ENCODE measurements at regions not wholly inside any gene's neighbourhood (a gene's known extent, or its start where the extent isn't known, plus 50 kb on each side); places are given as distances from the start of the nearest gene placed in this dataset.

DNA sequence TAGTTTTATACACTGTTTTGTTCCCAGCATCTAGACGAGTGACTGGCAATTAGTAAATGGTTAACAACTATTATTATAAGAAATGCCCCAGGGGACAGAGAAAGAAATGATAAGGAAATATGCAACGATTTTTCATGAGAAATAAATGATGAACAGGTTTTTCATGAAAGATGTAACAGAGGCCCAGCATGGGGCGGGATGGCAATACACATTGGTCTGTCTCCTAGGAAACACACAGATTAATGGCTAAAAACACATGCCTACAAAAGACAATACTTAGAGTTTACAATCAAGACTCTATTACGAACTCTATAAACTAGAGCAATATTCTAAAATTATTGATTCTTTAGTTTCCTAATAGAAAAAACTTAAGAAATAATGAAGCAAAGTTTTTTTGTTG is 441.5 kb upstream of the CDH9 start:
- Histone ChIP-seq H3K4me1 (ENCODE audit: control insufficient read depth in 1 of 2, insufficient read depth in 2 of 2, low read depth in 1 of 2, low read length in 1 of 2) (no peaks in the 10 kb centered on the region), H4K20me1 (ENCODE audit: insufficient read depth) (no peaks in the 10 kb centered on the region), H3K4me3 (ENCODE audit: low read depth in 2 of 2, low read length in 1 of 2) (no peak overlapping the region), H3K36me3 (replicated peaks in 1 of 2; ENCODE audit: control insufficient read depth in 1 of 2, insufficient read depth in 2 of 2, low read length in 1 of 2) (peaks cover 0 to 13% of the 10 kb centered on the region in 2 experiments), H3K4me2 (no peak overlapping the region), H3K9me2 (no peaks in the 10 kb centered on the region), H3K27ac (ENCODE audit: low read depth in 2 of 2, low read length in 1 of 2) (no peak overlapping the region), H3K27me3 (ENCODE audit: insufficient read depth) (no peaks in the 10 kb centered on the region), H3K9ac (no peak overlapping the region), H3F3A (replicated peaks; ENCODE audit: insufficient read depth) (no peaks in the 10 kb centered on the region), H3K9me3 (peaks cover 2% of the 10 kb centered on the region; the same call in 1 of the 2 replicates), H2AFZ (ENCODE audit: low read depth) (no peak overlapping the region), H3K79me2 (ENCODE audit: insufficient read depth) (no peaks in the 10 kb centered on the region)
- ChIA-PET POLR2A (no interaction called here), CTCF (no interaction called here)
- TF ChIP-seq EZH2phosphoT487 (IDR thresholded peaks at IDR 0.05; ENCODE audit: borderline replicate concordance, low read depth) (no peak), GATA2 (CRISPR knock-in tag; IDR thresholded peaks at IDR 0.05) (no peak), IRF3 (IDR thresholded peaks at IDR 0.05; ENCODE audit: low read depth, low read length) (no peak), EP300 (IDR thresholded peaks at IDR 0.05; ENCODE audit: borderline replicate concordance in 1 of 2, low read depth in 1 of 2, low read length in 1 of 2) (no peak), FOSL2 (IDR thresholded peaks at IDR 0.05; ENCODE audit: borderline replicate concordance, low read depth) (no peak), RCOR1 (IDR thresholded peaks at IDR 0.05; ENCODE audit: low read length) (no peak), NFIC (IDR thresholded peaks at IDR 0.05; ENCODE audit: borderline replicate concordance) (no peak), ZBTB33 (IDR thresholded peaks at IDR 0.05; ENCODE audit: borderline replicate concordance, low read depth) (no peak), RAD21 (IDR thresholded peaks at IDR 0.05; ENCODE audit: low read length) (no peak), CHD2 (IDR thresholded peaks at IDR 0.05; ENCODE audit: low read length, partially characterized antibody) (no peak), ELF1 (IDR thresholded peaks at IDR 0.05) (no peak)
- TF ChIP-seq, protein P1, sequence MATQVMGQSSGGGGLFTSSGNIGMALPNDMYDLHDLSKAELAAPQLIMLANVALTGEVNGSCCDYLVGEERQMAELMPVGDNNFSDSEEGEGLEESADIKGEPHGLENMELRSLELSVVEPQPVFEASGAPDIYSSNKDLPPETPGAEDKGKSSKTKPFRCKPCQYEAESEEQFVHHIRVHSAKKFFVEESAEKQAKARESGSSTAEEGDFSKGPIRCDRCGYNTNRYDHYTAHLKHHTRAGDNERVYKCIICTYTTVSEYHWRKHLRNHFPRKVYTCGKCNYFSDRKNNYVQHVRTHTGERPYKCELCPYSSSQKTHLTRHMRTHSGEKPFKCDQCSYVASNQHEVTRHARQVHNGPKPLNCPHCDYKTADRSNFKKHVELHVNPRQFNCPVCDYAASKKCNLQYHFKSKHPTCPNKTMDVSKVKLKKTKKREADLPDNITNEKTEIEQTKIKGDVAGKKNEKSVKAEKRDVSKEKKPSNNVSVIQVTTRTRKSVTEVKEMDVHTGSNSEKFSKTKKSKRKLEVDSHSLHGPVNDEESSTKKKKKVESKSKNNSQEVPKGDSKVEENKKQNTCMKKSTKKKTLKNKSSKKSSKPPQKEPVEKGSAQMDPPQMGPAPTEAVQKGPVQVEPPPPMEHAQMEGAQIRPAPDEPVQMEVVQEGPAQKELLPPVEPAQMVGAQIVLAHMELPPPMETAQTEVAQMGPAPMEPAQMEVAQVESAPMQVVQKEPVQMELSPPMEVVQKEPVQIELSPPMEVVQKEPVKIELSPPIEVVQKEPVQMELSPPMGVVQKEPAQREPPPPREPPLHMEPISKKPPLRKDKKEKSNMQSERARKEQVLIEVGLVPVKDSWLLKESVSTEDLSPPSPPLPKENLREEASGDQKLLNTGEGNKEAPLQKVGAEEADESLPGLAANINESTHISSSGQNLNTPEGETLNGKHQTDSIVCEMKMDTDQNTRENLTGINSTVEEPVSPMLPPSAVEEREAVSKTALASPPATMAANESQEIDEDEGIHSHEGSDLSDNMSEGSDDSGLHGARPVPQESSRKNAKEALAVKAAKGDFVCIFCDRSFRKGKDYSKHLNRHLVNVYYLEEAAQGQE (IDR thresholded peaks at IDR 0.05; ENCODE audit: low read depth, low read length), result no peak
- 48% methylated on average over 4 of the region's 4 CpGs for WGBS (ENCODE audit: low lambda C conversion rate)
- no peak for DNase-seq

Measured in SK-N-SH (cell line).